ENCODE measurements at regions not wholly inside any gene's neighbourhood (a gene's known extent, or its start where the extent isn't known, plus 50 kb on each side); places are given as distances from the start of the nearest gene placed in this dataset.

DNA sequence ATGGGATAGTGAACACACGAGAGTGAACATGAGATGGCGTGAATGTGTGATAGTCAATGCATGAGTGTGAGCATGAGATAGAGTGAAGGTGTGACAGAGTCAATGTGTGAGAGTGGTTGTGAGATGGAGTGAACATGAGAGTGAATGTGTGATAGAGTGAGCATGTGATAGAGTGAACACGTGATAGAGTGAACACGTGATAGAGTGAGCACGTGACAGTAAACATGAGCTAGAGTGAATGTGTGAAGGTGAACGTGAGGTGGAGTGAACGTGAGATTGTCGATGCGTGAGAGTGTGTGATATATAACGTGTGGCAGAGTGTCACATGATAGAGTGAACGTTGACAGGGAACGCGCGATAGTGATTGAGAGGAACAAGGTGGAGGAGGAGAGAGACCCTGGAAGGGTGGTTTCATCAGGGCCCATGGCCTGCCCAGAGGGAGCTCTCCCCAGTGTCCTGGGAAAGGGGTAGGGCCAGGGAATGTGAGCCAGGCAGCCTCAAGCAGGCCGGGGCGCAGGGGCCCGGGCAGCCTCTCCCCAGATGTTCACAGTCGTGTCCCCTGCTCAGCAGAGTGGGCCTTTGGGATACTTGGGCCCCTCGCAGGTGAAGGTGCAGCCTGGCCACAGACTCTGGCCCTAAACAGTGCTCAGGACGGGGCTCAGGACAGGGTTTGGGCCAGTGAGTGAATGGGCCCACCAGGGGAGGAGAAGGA, 516.9 kb downstream of the EIPR1 start:
- TF ChIP-seq RAD21 (IDR thresholded peaks at IDR 0.05): no peak
- TF ChIP-seq CTCF (IDR thresholded peaks at IDR 0.05; ENCODE audit: low read depth, low read length, missing input control): no peak

All from liver (tissue), 3 donors.